Esophagus squamous epithelium (tissue), 4 donors: ENCODE measurements at regions not wholly inside any gene's neighbourhood (a gene's known extent, or its start where the extent isn't known, plus 50 kb on each side); places are given as distances from the start of the nearest gene placed in this dataset.

Experiments
- POLR2A ChIP-seq, 4 donors: fragments of 450-650 bp; IDR thresholded peaks; one replicate each; pipeline ENCODE4 v1.6.1; 2017; ENCODE audit warnings: antibody characterized with exemption in 4 of 4, mild to moderate bottlenecking in 4 of 4, moderate library complexity in 3 of 4
- TF ChIP-seq, protein P1 (sequence below), 6 experiments: fragments of 450-650 bp in 4 of 6; fragments of 200-600 bp in 2 of 6; sonication (generic) in 2 of 6; IDR thresholded peaks; one replicate each; pipeline ENCODE4 v1.5.1; 2016 to 2019; ENCODE audit warnings: antibody characterized with exemption in 6 of 6, mild to moderate bottlenecking in 4 of 6, moderate library complexity in 4 of 6

DNA sequence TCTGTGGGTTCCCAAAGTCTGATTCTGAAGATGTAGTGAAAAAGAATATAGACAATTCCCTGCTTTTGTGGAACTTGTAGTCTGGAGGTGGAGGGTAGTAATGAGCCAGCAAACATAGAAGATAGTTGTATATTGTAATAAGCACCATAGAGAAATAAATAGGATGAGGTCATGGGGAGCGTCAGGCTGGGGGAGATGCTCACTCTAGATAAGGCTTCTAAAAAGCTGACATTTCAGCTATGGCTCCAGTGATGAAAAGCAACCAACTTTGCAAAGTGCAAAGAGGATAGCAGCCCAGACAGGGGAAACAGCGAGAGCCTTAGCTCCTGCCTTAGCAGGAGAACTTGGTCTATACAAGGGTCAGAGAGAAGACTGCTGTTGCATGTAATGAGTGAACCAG is 98.0 kb upstream of the RALGPS2 start:
- TF ChIP-seq, protein P1, sequence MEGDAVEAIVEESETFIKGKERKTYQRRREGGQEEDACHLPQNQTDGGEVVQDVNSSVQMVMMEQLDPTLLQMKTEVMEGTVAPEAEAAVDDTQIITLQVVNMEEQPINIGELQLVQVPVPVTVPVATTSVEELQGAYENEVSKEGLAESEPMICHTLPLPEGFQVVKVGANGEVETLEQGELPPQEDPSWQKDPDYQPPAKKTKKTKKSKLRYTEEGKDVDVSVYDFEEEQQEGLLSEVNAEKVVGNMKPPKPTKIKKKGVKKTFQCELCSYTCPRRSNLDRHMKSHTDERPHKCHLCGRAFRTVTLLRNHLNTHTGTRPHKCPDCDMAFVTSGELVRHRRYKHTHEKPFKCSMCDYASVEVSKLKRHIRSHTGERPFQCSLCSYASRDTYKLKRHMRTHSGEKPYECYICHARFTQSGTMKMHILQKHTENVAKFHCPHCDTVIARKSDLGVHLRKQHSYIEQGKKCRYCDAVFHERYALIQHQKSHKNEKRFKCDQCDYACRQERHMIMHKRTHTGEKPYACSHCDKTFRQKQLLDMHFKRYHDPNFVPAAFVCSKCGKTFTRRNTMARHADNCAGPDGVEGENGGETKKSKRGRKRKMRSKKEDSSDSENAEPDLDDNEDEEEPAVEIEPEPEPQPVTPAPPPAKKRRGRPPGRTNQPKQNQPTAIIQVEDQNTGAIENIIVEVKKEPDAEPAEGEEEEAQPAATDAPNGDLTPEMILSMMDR (IDR thresholded peaks at IDR 0.05) = no peak
- TF ChIP-seq POLR2A (IDR thresholded peaks at IDR 0.05) = no peak
